ENCODE measurements at regions not wholly inside any gene's neighbourhood (a gene's known extent, or its start where the extent isn't known, plus 50 kb on each side); places are given as distances from the start of the nearest gene placed in this dataset.

DNA sequence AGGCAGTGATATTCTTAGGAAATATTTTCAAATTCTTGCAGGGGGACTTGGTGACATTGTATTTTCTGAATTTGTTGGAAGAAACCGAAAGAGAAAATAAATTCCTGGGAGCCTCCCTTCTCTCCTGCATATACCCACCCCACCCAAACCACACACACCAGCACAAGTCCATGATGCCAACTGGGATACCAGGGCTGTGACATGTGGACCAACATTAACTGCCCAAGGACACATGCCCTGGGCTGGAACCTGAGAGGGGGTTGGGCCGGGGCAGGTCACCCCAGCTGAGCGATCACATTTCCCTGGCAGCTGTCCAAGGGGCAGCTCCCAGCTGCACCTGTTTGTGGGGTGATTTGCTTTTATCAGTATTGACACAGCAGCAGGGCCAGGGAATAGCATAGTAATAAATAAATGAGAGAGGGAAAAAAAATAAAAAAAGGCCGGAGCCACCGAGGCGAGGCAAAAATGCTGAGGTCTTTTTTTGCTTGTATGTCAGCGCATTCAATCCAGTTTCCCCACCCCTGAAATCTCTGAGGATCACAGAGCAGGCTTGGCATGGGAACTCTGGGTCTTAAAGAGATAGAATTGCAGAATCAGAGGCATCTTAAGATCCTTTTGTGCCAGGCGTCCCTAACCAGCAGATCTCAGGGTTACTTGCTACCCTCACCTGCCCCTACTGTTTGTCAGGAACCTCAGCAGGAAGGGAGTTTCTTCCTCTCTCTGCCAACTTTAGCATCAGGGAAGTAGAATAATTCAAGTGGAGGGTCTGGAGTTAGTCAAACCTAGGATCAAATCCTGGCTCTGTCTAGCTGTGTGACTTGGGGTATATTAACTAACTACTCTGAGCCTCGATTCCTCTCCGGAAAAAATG, 66.5 kb upstream of the PIM1 start:
- no peak for TF ChIP-seq ISL1 (CRISPR knock-in tag; IDR thresholded peaks at IDR 0.05)
- TF ChIP-seq ZNF70 (CRISPR knock-in tag; IDR thresholded peaks at IDR 0.05), result no peak
- TF ChIP-seq OSR1 (CRISPR knock-in tag; IDR thresholded peaks at IDR 0.05), result no peak
- TF ChIP-seq TOX (CRISPR knock-in tag; IDR thresholded peaks at IDR 0.05; ENCODE audit: borderline replicate concordance), result no peak
- TF ChIP-seq ARNTL (CRISPR knock-in tag; IDR thresholded peaks at IDR 0.05; ENCODE audit: borderline replicate concordance, low read depth), result no peak
- no peak; the same call in 1 of the 2 replicates for TF ChIP-seq TCF4 (CRISPR knock-in tag; IDR thresholded peaks at IDR 0.05; ENCODE audit: borderline replicate concordance)
- no peak for TF ChIP-seq CSRNP3 (CRISPR knock-in tag; IDR thresholded peaks at IDR 0.05)
- TF ChIP-seq SNAI2 (CRISPR knock-in tag; IDR thresholded peaks at IDR 0.05), result no peak
- TF ChIP-seq ZNF8 (CRISPR knock-in tag; IDR thresholded peaks at IDR 0.05), result no peak
- TF ChIP-seq, protein P1, sequence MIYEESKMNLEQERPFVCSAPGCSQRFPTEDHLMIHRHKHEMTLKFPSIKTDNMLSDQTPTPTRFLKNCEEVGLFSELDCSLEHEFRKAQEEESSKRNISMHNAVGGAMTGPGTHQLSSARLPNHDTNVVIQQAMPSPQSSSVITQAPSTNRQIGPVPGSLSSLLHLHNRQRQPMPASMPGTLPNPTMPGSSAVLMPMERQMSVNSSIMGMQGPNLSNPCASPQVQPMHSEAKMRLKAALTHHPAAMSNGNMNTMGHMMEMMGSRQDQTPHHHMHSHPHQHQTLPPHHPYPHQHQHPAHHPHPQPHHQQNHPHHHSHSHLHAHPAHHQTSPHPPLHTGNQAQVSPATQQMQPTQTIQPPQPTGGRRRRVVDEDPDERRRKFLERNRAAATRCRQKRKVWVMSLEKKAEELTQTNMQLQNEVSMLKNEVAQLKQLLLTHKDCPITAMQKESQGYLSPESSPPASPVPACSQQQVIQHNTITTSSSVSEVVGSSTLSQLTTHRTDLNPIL (CRISPR knock-in tag; IDR thresholded peaks at IDR 0.05; ENCODE audit: low read depth), result no peak
- no peak for TF ChIP-seq GLIS3 (CRISPR knock-in tag; IDR thresholded peaks at IDR 0.05)
- no peak for TF ChIP-seq ESRRG (CRISPR knock-in tag; IDR thresholded peaks at IDR 0.05)
- no peak for TF ChIP-seq PPARA (CRISPR knock-in tag; IDR thresholded peaks at IDR 0.05; ENCODE audit: borderline replicate concordance)
- no peak for TF ChIP-seq CSDC2 (CRISPR knock-in tag; IDR thresholded peaks at IDR 0.05)
- no peak for TF ChIP-seq ZC3H10 (CRISPR knock-in tag; IDR thresholded peaks at IDR 0.05)
- no peak for TF ChIP-seq ZFP30 (CRISPR knock-in tag; IDR thresholded peaks at IDR 0.05)
- TF ChIP-seq, protein P2, sequence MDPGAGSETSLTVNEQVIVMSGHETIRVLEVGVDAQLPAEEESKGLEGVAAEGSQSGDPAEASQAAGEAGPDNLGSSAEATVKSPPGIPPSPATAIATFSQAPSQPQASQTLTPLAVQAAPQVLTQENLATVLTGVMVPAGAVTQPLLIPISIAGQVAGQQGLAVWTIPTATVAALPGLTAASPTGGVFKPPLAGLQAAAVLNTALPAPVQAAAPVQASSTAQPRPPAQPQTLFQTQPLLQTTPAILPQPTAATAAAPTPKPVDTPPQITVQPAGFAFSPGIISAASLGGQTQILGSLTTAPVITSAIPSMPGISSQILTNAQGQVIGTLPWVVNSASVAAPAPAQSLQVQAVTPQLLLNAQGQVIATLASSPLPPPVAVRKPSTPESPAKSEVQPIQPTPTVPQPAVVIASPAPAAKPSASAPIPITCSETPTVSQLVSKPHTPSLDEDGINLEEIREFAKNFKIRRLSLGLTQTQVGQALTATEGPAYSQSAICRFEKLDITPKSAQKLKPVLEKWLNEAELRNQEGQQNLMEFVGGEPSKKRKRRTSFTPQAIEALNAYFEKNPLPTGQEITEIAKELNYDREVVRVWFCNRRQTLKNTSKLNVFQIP (CRISPR knock-in tag; IDR thresholded peaks at IDR 0.05; ENCODE audit: borderline replicate concordance, low read depth), result no peak
- ATAC-seq, result peak; percentile 24

DNA sequence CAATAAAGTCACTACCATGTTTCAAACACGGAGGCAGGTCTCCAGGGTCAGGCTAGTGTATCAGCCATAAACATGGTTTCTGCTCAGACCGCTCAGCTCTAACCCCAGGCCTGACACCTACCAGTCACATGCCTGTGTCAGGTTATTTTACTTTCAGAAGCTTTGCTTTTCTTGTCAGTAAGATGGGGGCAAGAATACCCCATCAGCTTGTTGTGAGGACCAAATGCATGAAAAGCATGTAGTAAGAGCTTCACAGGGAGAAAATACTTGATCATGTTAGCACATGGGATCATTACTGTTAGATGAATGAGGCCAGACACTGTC, 65.2 kb upstream of the PIM1 start:
- no peak for TF ChIP-seq ZFP30 (CRISPR knock-in tag; IDR thresholded peaks at IDR 0.05)
- TF ChIP-seq ZNF70 (CRISPR knock-in tag; IDR thresholded peaks at IDR 0.05), result no peak
- no peak for TF ChIP-seq ZFP3 (CRISPR knock-in tag; IDR thresholded peaks at IDR 0.05)
- TF ChIP-seq, protein P2 (CRISPR knock-in tag; IDR thresholded peaks at IDR 0.05; ENCODE audit: borderline replicate concordance, low read depth), result no peak
- no peak for TF ChIP-seq ISL1 (CRISPR knock-in tag; IDR thresholded peaks at IDR 0.05)
- TF ChIP-seq TOX (CRISPR knock-in tag; IDR thresholded peaks at IDR 0.05; ENCODE audit: borderline replicate concordance), result no peak
- TF ChIP-seq ESRRG (CRISPR knock-in tag; IDR thresholded peaks at IDR 0.05), result no peak
- TF ChIP-seq, protein P1 (CRISPR knock-in tag; IDR thresholded peaks at IDR 0.05; ENCODE audit: low read depth), result no peak
- no peak for TF ChIP-seq RARB (CRISPR knock-in tag; IDR thresholded peaks at IDR 0.05)
- no peak for TF ChIP-seq PPARA (CRISPR knock-in tag; IDR thresholded peaks at IDR 0.05; ENCODE audit: borderline replicate concordance)
- no peak for TF ChIP-seq OSR1 (CRISPR knock-in tag; IDR thresholded peaks at IDR 0.05)
- TF ChIP-seq ZNF8 (CRISPR knock-in tag; IDR thresholded peaks at IDR 0.05), result no peak
- TF ChIP-seq ARNTL (CRISPR knock-in tag; IDR thresholded peaks at IDR 0.05; ENCODE audit: borderline replicate concordance, low read depth), result no peak
- no peak for TF ChIP-seq TCF4 (CRISPR knock-in tag; IDR thresholded peaks at IDR 0.05; ENCODE audit: borderline replicate concordance)
- TF ChIP-seq ZC3H10 (CRISPR knock-in tag; IDR thresholded peaks at IDR 0.05), result no peak
- TF ChIP-seq ZNF565 (CRISPR knock-in tag; conservative IDR thresholded peaks at IDR 0.05; ENCODE audit: low read depth), result no peak
- TF ChIP-seq TSHZ2 (CRISPR knock-in tag; IDR thresholded peaks at IDR 0.05), result no peak
- TF ChIP-seq CSRNP3 (CRISPR knock-in tag; IDR thresholded peaks at IDR 0.05), result no peak
- TF ChIP-seq GLIS3 (CRISPR knock-in tag; IDR thresholded peaks at IDR 0.05), result no peak
- no peak for TF ChIP-seq SNAI2 (CRISPR knock-in tag; IDR thresholded peaks at IDR 0.05)
- ATAC-seq, result no peak

Data from SK-N-SH treated with all-trans-retinoic acid at 6 μM for 48 hours (cell line).